Coronary artery (tissue), 2 donors: ENCODE measurements at regions not wholly inside any gene's neighbourhood (a gene's known extent, or its start where the extent isn't known, plus 50 kb on each side); places are given as distances from the start of the nearest gene placed in this dataset.

Experiments
- DNase-seq: peaks from one replicate; pipeline ENCODE4 v3.0.0-alpha.2; 2017; ENCODE audit warnings: low spot score
- H3K27ac ChIP-seq, 2 donors: fragments of 200-600 bp; sonication (generic); one replicate each; pipeline ENCODE4 v1.5.1; 2016 to 2019
- H3K4me3 ChIP-seq: fragments of 200-600 bp; sonication (generic); 2 replicates; pipeline ENCODE4 v1.5.1; 2016; ENCODE audit warnings: mild to moderate bottlenecking, moderate library complexity
- TF ChIP-seq, protein P1 (sequence below): fragments of 200-600 bp; sonication (generic); IDR thresholded peaks from one replicate; pipeline ENCODE4 v1.5.1; 2019; ENCODE audit warnings: antibody characterized with exemption

DNA sequence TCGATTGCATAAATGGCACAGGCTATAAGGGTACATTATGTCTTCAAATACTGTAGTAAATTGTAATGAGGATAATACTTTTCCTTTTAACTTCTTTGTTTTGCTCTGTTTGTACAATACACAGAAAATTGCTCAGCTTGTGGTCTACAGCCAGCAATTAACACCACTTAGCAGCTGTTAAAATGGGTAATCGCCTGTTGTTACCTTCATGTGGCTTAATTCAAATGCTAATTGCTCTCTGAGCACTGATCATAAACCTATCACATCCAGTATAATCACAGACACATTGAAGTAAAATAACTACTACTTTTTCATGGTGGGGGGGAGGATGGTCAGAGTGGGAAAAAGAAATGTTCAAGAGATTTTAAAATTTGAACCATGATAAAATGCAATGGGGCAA lies 1164.1 kb upstream of the CNTN5 start:
- TF ChIP-seq, protein P1, sequence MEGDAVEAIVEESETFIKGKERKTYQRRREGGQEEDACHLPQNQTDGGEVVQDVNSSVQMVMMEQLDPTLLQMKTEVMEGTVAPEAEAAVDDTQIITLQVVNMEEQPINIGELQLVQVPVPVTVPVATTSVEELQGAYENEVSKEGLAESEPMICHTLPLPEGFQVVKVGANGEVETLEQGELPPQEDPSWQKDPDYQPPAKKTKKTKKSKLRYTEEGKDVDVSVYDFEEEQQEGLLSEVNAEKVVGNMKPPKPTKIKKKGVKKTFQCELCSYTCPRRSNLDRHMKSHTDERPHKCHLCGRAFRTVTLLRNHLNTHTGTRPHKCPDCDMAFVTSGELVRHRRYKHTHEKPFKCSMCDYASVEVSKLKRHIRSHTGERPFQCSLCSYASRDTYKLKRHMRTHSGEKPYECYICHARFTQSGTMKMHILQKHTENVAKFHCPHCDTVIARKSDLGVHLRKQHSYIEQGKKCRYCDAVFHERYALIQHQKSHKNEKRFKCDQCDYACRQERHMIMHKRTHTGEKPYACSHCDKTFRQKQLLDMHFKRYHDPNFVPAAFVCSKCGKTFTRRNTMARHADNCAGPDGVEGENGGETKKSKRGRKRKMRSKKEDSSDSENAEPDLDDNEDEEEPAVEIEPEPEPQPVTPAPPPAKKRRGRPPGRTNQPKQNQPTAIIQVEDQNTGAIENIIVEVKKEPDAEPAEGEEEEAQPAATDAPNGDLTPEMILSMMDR, result no peak
- Histone ChIP-seq H3K27ac (no peak overlapping the region), H3K4me3 (no peak overlapping the region)
- DNase-seq, result no peak

DNA sequence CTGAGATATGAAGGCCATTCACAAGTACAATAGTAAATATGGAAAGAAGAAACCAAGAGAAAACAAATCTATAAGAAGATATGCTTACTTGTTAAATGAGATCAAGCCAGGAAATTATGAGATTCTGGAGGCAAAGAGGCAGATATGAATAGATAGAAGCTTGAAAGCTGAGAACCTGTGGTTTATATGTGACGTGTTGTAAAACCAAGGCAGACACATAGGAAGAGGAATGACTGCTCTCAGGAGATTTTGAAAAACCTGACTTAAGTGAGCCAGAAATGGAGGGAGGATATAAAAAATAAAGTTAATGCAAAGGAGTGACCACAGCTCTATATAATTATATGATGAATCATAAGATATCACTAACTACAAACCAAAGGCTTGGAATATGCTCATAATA lies 1160.5 kb upstream of the CNTN5 start:
- Histone ChIP-seq H3K27ac (no peak overlapping the region), H3K4me3 (no peak overlapping the region)
- no peak for DNase-seq
- TF ChIP-seq, protein P1, result no peak

- Histone ChIP-seq H3K27ac (no peak overlapping the region), H3K4me3 (no peak overlapping the region)
- DNase-seq, result no peak
- TF ChIP-seq, protein P1, result no peak
Observed at GRCh38 chr11:97862021-97862420, 1158.7 kb upstream of the CNTN5 start.

- TF ChIP-seq, protein P1, result no peak
- no peak for DNase-seq
- Histone ChIP-seq H3K27ac (no peak overlapping the region), H3K4me3 (no peak overlapping the region)
Observed at GRCh38 chr11:97865424-97866012, 1155.2 kb upstream of the CNTN5 start.

DNA sequence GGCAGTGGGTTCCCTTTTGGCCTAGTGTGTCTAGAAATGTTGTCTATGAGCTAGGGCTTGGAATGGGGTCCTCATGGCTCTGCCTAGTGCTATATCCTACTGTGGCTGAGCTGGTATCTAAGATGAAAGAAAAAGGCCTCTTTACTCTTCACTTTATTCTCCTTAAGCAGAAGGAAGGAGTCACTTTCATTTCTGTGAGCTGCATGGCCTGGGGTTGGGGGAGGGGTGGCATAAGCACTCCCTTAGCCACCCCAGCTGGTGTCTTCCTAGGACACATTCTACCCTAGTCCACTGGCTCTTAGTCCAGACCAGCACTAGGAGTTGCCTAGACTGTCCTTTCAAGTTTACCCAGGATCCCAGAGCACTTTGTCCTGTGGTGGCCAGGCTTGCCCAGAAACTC lies 1148.9 kb upstream of the CNTN5 start:
- no peak overlapping the region for H3K27ac ChIP-seq
- H3K4me3 ChIP-seq, result no peak overlapping the region
- DNase-seq, result no peak
- TF ChIP-seq, protein P1, result no peak

- no peak for DNase-seq
- TF ChIP-seq, protein P1, result no peak
- no peak overlapping the region for H3K4me3 ChIP-seq
- H3K27ac ChIP-seq, result no peak overlapping the region
Observed at GRCh38 chr11:97880209-97880608, 1140.5 kb upstream of the CNTN5 start.

- Histone ChIP-seq H3K4me3 (no peak overlapping the region), H3K27ac (no peak overlapping the region)
- no peak for DNase-seq
- TF ChIP-seq, protein P1, result no peak
Observed at GRCh38 chr11:97883086-97883485, 1137.7 kb upstream of the CNTN5 start.
